ENCODE measurements at regions not wholly inside any gene's neighbourhood (a gene's known extent, or its start where the extent isn't known, plus 50 kb on each side); places are given as distances from the start of the nearest gene placed in this dataset.

DNA sequence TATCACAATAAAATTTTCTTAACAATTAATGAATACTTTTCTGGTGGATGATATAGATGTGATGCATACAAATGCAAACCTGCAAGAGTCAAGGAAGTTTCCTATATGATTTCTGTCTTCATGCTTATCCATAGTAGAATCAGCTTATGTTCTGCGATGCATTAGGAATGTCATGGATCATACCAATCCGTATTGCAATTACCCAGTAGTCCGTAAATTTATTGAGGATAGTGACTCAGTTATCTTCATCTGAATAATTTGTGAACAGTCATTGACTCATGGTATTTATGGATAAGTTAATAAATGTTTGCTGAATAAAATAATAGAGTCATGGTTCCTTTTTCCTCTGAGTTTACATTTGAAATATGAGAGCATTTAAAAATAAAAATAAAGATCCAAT, 483.4 kb downstream of the LRFN5 start:
- TF ChIP-seq, protein P1, sequence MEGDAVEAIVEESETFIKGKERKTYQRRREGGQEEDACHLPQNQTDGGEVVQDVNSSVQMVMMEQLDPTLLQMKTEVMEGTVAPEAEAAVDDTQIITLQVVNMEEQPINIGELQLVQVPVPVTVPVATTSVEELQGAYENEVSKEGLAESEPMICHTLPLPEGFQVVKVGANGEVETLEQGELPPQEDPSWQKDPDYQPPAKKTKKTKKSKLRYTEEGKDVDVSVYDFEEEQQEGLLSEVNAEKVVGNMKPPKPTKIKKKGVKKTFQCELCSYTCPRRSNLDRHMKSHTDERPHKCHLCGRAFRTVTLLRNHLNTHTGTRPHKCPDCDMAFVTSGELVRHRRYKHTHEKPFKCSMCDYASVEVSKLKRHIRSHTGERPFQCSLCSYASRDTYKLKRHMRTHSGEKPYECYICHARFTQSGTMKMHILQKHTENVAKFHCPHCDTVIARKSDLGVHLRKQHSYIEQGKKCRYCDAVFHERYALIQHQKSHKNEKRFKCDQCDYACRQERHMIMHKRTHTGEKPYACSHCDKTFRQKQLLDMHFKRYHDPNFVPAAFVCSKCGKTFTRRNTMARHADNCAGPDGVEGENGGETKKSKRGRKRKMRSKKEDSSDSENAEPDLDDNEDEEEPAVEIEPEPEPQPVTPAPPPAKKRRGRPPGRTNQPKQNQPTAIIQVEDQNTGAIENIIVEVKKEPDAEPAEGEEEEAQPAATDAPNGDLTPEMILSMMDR (conservative IDR thresholded peaks at IDR 0.05 in 1 of 2, IDR thresholded peaks at IDR 0.05 in 1 of 2; ENCODE audit: low read depth in 1 of 2, low read length in 2 of 2): no peak
- TF ChIP-seq EZH2 (IDR thresholded peaks at IDR 0.05; ENCODE audit: low read length, missing control alignments): no peak
